OCI-LY7 (cell line): ENCODE measurements at regions not wholly inside any gene's neighbourhood (a gene's known extent, or its start where the extent isn't known, plus 50 kb on each side); places are given as distances from the start of the nearest gene placed in this dataset.

Experiments
- BruUV-seq: library from RNA; stranded (reverse); fragments of 400-500 nt; replicated peaks from 2 replicates; lab custom pipeline; 2021; lab: Mats Ljungman, UMichigan
- CTCF ChIA-PET: fragments of 300-600 bp; sonication (Branson Sonifier 250); formaldehyde crosslinking; loops from one replicate; lab custom pipeline; 2022; ENCODE audit warnings: antibody characterized with exemption; ENCODE audit not compliant: unreplicated experiment; lab: Charles Lee
- POLR2A ChIA-PET: fragments of 300-600 bp; sonication (Branson Sonifier 250); formaldehyde crosslinking; loops from one replicate; lab custom pipeline; 2022; ENCODE audit warnings: antibody characterized with exemption; lab: Charles Lee
- DNase-seq: peaks from one replicate; pipeline ENCODE4 v3.0.0-alpha.2; 2015; ENCODE audit warnings: low spot score
- H2AFZ ChIP-seq: fragments of 200-600 bp; sonication (generic), shearing (Covaris generic); 2 replicates; pipeline ENCODE4 v1.6.1; 2014; ENCODE audit warnings: mild to moderate bottlenecking, antibody characterized with exemption, low read length, moderate library complexity
- H3K27ac ChIP-seq: fragments of 200-600 bp; sonication (generic); 2 replicates; pipeline ENCODE4 v1.5.1; 2014; ENCODE audit warnings: mixed run types, low read depth, mild to moderate bottlenecking, moderate library complexity, low read length, inconsistent platforms; ENCODE audit not compliant: poor library complexity, severe bottlenecking
- H3K36me3 ChIP-seq: fragments of 200-600 bp; sonication (generic); 2 replicates; pipeline ENCODE4 v1.6.1; 2014; ENCODE audit warnings: mild to moderate bottlenecking, antibody characterized with exemption, low read length, moderate library complexity, mixed read lengths; ENCODE audit not compliant: insufficient read depth
- H3K4me1 ChIP-seq: fragments of 200-600 bp; sonication (generic); 2 replicates; pipeline ENCODE4 v1.5.1; 2014; ENCODE audit warnings: mild to moderate bottlenecking, low read length; ENCODE audit not compliant: insufficient read depth, poor library complexity, severe bottlenecking
- H3K4me2 ChIP-seq: fragments of 200-600 bp; sonication (generic); 2 replicates; pipeline ENCODE4 v1.6.1; 2014; ENCODE audit warnings: mild to moderate bottlenecking, low read length
- H3K4me3 ChIP-seq: fragments of 200-600 bp; sonication (generic); 2 replicates; pipeline ENCODE4 v1.5.1; 2014; ENCODE audit warnings: mild to moderate bottlenecking, low read depth, low read length; ENCODE audit not compliant: poor library complexity, severe bottlenecking
- H3K79me2 ChIP-seq: fragments of 200-600 bp; sonication (generic); 2 replicates; pipeline ENCODE4 v1.6.1; 2016; ENCODE audit warnings: low read depth, mild to moderate bottlenecking, low read length, moderate library complexity, mixed read lengths; ENCODE audit not compliant: insufficient read depth
- H3K9me2 ChIP-seq: fragments of 200-600 bp; sonication (generic); 2 replicates; pipeline ENCODE4 v1.6.1; 2016; ENCODE audit warnings: mild to moderate bottlenecking, low read length, mixed read lengths; ENCODE audit not compliant: insufficient read depth
- H3K9me3 ChIP-seq: fragments of 200-600 bp; sonication (generic); 2 replicates; pipeline ENCODE4 v1.6.1; 2014; ENCODE audit warnings: mild to moderate bottlenecking, mixed run types, low read length, mixed read lengths
- H4K20me1 ChIP-seq: fragments of 200-600 bp; sonication (generic); 2 replicates; pipeline ENCODE4 v1.6.1; 2014; ENCODE audit warnings: mild to moderate bottlenecking, antibody characterized with exemption, low read length, moderate library complexity, mixed read lengths; ENCODE audit not compliant: insufficient read depth
- CTCF ChIP-seq: fragments of 200-600 bp; sonication (generic); conservative IDR thresholded peaks from 2 replicates; pipeline ENCODE4 v1.5.1; 2014; ENCODE audit warnings: mild to moderate bottlenecking, antibody characterized with exemption, low read length, moderate library complexity, mixed read lengths
- EZH2phosphoT487 ChIP-seq: fragments of 200-600 bp; sonication (generic); IDR thresholded peaks from 2 replicates; pipeline ENCODE4 v1.6.1; 2018; ENCODE audit warnings: low read depth, borderline replicate concordance, mild to moderate bottlenecking, mixed run types, antibody characterized with exemption, low read length, moderate library complexity, mixed read lengths
- intact Hi-C: fragments of 100-400 bp; cut with micrococcal nuclease; formaldehyde crosslinking; loops from one replicate; pipeline ENCODE4 v1.10.0; 2022; ENCODE audit not compliant: unreplicated experiment

GRCh38 chr11:45063669-45064068, 82.8 kb upstream of the PRDM11 start:
- H3K4me1 ChIP-seq: peaks cover 26% of the 10 kb centered on the region
- H3K79me2 ChIP-seq: no peaks in the 10 kb centered on the region
- peaks cover 36% of the 10 kb centered on the region for H3K9me3 ChIP-seq
- no peak for DNase-seq
- ChIA-PET CTCF (no interaction called here), POLR2A (interaction anchor here (1.1 kb wide), 2 partner anchors 8 to 12 kb away, joined by 3 read pairs; no protein-coding TSS in a partner anchor)
- BruUV-seq: no TSS peak
- H3K36me3 ChIP-seq: no peaks in the 10 kb centered on the region; the same call in 1 of the 2 replicates
- H3K4me2 ChIP-seq: no peak overlapping the region
- H3K4me3 ChIP-seq: no peak overlapping the region
- no peak for TF ChIP-seq EZH2phosphoT487
- no peak for TF ChIP-seq CTCF
- H3K27ac ChIP-seq: no peak overlapping the region
- H4K20me1 ChIP-seq: no peaks in the 10 kb centered on the region
- H2AFZ ChIP-seq: no peak overlapping the region
- intact Hi-C loops: no loop called here
- no peaks in the 10 kb centered on the region for H3K9me2 ChIP-seq

GRCh38 chr11:45067966-45068365, 78.5 kb upstream of the PRDM11 start:
- Histone ChIP-seq H2AFZ (peak overlapping the region; percentile 79; the same call in 1 of the 2 replicates), H3K4me3 (no peak overlapping the region), H4K20me1 (no peaks in the 10 kb centered on the region), H3K9me2 (no peaks in the 10 kb centered on the region), H3K36me3 (no peaks in the 10 kb centered on the region; the same call in 1 of the 2 replicates), H3K9me3 (peaks cover 36% of the 10 kb centered on the region), H3K4me1 (peaks cover 52% of the 10 kb centered on the region), H3K27ac (peak overlapping the region; percentile 47), H3K4me2 (peak overlapping the region; percentile 54), H3K79me2 (no peaks in the 10 kb centered on the region)
- peak; percentile 73 for DNase-seq
- POLR2A ChIA-PET: interaction anchor here (0.5 to 3.3 kb wide), 5 partner anchors 9 to 130 kb away, joined by 3 to 25 read pairs (median 5); no protein-coding TSS in a partner anchor
- no TSS peak for BruUV-seq
- CTCF ChIA-PET: interaction anchor here (0.6 to 1.2 kb wide), 3 partner anchors 12 to 90 kb away, joined by 3 to 6 read pairs (median 3); no protein-coding TSS in a partner anchor
- TF ChIP-seq CTCF: no peak
- TF ChIP-seq EZH2phosphoT487: no peak
- intact Hi-C loops: no loop called here

GRCh38 chr11:45071232-45071631, 75.2 kb upstream of the PRDM11 start:
- Histone ChIP-seq H4K20me1 (no peaks in the 10 kb centered on the region), H3K4me1 (peaks cover 71% of the 10 kb centered on the region), H3K9me3 (peaks cover 12% of the 10 kb centered on the region), H3K36me3 (no peaks in the 10 kb centered on the region; the same call in 1 of the 2 replicates), H2AFZ (no peak overlapping the region), H3K4me2 (no peak overlapping the region), H3K79me2 (no peaks in the 10 kb centered on the region), H3K4me3 (no peak overlapping the region), H3K27ac (no peak overlapping the region), H3K9me2 (no peaks in the 10 kb centered on the region)
- ChIA-PET CTCF (no interaction called here), POLR2A (no interaction called here)
- intact Hi-C loops: no loop called here
- TF ChIP-seq CTCF (no peak), EZH2phosphoT487 (no peak)
- no peak for DNase-seq
- no TSS peak for BruUV-seq
